GM21381 (cell line): ENCODE measurements at regions not wholly inside any gene's neighbourhood (a gene's known extent, or its start where the extent isn't known, plus 50 kb on each side); places are given as distances from the start of the nearest gene placed in this dataset.
A peak's percentile ranks its signal among the peaks of the same experiment; 100 is the strongest.
"Not testable (repeated sequence)": the region's sequence is repeated elsewhere in the genome, so short reads cannot be mapped to it uniquely, and the experiment has no call there.

Experiments
- ATAC-seq: cut with Tn5 transposase; IDR thresholded peaks from one replicate; pipeline ENCODE4 v1.9.1; 2021; ENCODE audit warnings: mild to moderate bottlenecking, moderate library complexity; ENCODE audit not compliant: unreplicated experiment

DNA sequence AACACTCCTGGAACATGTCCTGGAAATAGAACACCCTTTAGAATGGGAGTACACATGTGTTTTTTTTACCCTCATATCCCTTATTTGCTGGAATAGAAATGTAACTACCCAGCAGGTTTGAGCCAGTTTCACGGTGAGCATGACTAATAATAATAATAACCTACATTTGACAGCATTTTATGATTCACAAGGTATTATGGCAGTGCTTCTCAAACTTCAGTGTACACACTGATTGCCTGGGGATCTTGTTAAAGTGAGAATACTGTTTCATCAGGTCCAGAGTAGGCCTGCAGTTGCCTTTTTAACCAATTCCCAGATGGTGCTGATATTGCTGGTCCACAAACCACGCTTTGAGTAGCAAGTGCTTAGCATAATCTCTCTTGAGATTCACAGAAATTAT, 63.9 kb downstream of the NFKBIZ start:
- ATAC-seq: no peak

DNA sequence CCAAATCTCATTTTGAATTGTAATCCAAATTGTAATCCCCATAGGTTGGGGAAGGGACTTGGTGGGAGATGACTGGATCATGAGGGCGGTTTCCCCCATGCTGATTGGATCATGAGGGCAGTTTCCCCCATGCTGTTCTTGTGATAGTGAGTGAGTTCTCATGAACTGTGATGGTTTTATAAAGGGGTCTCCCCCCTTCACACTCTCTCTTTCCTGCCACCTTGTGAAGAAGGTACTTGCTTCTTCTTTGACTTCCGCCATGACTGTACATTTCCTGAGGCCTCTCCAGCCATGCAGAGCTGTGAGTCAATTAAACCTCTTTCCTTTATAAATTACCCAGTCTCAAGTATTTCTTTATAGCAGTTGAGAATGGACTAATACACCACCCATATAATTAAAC, 68.4 kb downstream of the NFKBIZ start:
- ATAC-seq: not testable (repeated sequence)

DNA sequence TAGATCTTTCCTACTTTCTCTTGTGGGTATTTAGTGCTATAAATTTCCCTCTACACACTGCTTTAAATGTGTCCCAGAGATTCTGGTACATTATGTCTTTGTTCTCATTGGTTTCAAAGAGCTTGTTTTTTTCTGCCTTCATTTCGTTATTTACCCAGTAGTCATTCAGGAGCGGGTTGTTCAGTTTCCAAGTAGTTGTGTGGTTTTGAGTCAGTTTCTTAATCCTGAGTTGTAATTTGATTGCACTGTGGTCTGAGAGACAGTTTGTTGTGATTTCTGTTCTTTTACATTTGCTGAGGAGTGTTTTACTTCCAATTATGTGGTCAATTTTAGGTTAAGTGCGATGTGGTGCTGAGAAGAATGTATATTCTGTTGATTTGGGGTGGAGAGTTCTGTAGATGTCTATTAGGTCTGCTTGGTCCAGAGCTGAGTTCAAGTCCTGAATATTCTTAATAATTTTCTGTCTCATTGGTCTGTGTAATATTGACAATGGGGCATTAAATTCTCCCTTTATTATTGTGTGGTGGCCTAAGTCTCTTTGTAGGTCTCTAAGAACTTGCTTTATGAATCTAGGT, 72.9 kb downstream of the NFKBIZ start:
- ATAC-seq: not testable (repeated sequence)

DNA sequence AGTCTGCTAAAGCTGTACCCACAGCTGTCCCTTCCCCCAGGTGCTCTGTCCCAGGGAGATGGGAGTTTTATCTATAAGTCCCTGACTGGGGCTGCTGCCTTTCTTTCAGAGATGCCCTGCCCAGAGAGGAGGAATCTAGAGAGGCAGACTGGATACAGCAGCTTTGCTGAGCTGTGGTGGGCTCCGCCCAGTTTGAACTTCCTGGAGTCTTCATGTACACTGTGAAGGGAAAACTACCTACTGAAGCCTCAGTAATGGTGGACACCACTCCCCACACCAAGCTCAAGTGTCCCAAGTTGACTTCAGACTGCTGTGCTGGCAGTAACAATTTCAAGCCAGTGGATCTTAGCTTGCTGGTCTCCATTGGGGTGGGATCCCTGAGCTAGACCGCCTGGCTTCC, 75.3 kb downstream of the NFKBIZ start:
- ATAC-seq: not testable (repeated sequence)

DNA sequence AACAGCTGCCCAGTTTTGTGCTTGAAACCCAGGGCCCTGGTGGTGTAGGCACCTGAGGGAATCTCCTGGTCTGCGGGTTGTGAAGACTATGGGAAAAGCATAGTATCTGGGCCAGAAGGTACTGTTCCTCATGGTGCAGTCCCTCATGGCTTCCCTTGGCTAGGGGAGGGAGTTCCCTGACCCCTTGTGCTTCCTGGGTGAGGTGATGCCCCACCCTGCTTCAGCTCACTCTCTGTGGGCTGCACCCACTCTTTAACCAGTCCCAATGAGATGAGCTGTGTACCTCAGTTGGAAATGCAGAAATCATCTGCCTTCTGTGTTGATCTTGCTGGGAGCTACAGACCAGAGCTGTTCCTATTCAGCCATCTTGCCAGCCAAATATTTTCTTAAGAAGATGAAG, 75.8 kb downstream of the NFKBIZ start:
- not testable (repeated sequence) for ATAC-seq

DNA sequence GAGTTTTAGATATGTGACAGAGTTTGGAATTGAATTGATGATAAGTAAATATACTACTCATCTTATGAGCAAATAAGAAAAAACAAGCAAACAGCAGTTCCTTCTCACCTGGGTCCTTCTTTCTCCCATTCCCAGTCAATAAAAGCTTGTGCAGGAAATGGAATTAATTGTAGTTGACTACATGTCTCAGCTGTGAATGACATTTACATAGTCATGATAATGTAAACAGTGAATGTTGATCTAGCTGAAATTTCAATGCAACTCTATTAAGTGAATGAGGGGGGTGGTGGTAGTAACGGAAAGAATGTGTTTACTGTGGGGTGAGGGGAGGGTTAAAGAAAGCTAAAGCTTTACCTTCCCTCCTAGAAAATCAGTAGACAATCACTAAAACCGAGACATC, 76.2 kb downstream of the NFKBIZ start:
- no peak for ATAC-seq

DNA sequence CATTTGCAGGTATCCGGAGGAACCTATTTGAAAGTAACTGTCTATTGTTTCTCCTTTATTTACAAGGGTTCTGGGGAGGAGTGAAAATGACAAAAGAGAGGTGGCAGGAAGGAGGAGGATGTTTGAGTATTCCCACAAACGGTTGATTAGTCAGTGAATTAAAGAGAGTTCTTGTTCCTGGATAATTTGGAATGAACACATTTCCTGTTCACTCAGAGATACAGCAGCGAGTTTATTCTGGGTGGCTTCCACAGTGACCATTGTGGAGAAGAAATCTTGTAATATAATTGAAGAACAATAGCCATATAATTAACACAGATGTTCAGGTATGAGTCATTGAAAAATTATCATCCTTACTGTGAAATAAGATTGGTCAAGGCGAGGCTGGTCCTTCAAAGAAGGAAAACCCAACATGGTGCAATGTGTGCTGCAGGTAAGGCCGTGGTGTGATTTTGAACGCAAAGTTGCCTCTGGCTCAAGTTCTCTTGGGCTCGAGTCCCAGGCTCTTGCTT, 77.3 kb downstream of the NFKBIZ start:
- no peak for ATAC-seq

DNA sequence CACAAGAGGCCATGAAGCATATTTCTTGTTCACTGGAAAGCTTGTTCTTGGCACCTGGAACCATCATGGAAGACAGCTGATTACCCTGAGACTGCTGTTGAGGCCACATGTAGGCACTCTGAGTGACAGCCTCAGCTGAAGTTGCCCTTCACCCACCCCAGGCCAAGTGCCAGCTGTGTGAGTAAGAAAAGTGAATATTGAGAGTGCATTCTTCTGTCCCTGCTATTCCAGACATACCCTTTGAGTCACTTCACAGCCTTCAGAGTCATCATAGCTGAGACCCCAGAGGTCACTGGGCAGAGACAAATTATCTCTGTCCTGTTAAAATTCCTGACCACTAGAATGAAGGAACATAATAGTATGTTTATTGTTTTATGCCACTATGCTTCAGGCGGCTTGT, 79.6 kb downstream of the NFKBIZ start:
- no peak for ATAC-seq

DNA sequence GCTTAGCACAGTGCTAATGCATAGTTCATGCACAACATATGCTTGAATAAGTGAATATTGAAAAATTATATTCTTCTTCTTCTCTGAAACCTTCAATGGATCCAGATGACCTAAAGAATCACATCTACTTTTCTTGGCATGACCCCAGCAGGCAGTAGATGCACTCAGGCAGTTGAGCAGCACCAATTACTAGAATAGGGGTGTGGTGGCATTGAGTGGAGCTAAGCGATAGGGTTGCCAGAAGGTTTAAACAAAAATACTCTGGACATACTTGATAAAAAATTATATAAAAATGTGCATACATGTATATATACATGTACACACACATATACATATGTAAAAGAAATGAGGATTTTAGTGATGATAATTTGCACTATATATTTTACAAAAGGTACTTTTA, 81.8 kb downstream of the NFKBIZ start:
- no peak for ATAC-seq

DNA sequence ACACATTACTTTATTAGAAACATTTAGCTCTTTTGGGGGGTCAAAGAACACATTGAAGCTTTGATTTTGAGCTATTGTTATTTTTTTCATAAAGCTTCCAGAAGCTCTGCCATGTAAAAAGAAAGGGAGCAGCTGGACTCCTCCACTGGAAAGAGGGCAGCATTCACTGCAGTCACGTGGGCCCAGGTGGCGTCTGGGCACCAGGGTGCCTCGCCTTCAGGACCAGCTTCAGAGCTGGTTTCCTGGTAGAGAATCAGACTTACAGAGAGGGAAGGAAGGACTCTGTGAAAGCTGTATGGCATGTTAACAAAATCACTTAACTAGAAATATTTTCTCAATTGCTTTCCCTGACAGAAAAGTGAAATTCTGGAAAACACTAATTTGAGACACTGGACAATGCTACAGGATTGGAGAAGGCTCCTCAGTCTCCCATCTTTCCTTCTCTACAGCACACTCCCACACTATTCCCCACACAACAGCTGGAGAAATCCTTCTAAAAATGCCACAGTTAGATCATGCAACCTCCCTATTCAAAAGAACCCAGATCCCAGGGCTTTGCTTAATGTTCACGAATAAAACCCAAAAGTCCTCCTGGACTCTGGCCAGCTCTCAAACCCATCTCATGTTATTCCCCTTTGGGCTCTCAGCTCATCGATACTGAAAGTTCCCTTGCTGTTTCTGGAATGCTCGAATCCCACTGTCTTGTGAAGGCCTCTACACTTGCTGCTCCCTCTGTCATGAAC, 83.2 kb downstream of the NFKBIZ start:
- no peak for ATAC-seq

DNA sequence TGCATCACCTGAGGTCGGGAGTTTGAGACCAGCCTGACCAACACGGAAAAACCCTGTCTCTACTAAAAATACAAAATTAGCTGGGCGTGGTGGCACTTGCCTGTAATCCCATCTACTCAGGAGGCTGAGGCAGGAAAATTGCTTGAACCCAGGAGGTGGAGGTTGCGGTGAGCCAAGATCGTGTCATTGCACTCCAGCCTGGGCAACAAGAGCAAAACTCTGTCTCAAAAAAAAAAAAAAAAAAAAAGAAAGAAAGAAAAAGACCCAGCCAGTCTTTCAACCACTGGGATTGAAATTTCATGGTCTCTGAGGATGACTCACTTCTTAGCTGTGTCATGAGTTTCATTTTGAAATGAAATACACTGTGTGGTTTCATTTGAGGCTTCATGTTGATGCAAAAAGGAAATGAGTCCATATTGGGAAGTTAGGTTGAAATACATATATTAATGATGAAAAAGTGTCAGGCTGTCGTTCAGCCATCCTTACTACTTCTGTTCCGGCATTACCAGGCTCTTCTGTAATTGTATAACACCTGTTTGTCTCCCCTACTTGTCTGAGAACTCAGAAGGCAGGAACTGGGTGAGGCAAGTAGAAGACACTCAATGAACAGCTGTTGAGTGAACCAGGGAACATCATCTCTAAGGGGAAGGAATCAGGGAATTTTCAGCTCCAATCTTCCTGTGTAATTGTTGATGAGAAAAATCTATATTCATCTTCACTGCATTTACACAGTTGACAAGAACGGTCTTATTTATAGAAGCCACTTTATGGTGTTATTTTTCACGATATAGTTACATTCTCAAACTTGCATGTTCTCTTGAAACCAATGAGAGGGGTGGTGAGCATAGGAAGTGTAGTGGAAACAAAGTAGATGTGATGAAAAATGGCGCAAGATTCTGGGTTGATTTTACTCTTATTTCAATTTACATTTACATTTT, 87.4 kb downstream of the NFKBIZ start:
- ATAC-seq: peak; percentile 81

DNA sequence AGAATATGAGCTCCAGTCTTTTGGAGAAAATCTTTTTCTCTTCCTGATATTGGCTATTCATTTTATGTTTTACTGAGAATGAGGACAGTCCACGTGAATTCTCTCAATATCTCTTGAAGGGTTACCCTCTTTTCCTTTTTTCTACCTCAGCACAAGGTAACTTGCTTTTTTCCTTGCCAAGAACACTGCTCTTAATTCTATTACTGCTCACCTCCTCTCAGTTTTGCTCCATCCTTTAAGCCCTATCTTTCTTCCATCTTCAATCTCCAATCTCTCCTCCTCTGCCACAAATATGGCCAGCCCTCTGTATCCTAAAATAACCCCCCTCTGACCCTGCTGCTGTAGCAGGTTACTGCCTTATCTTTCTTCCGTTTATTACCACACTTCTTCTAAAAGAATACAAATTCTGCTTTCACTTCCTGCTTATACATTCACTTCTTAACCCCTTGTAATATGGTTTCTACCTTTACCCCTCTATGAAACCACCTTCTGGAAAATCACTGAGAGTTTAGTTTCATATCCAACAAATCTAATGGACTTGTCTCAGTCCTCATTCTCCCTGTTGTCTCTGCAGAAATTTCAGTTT, 89.0 kb downstream of the NFKBIZ start:
- peak; percentile 37 for ATAC-seq

DNA sequence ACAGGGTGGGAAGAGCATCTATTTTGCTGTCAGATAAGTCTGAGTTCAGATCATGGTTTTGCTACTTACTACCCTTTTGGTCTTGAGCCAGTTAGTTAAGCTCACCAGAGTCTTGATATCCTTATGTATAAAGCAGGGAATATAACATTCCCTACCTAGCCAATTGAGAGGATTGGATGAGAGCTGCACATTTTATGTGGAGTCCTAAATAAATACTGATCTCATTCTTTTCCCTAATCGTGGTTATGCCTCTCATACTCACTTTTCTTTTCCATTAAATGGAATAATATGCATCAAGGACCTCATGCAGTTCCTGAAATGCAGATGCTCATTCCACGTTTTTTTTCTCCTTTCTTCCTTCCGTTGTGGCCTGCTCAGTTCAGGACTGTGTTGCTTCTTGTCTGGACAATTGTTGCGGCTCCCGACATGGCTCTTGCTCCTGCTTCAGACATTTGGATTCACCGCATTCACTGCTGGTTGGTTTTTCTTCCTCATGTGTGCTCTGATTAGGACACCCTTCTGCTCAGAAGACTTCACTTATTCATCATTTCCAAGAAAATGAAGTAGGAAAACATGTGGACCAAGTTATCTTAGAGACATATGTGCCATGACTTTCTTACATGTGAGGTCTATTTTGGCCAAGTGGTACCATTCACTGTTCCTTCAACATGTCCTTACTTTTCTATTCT, 90.2 kb downstream of the NFKBIZ start:
- ATAC-seq: no peak

DNA sequence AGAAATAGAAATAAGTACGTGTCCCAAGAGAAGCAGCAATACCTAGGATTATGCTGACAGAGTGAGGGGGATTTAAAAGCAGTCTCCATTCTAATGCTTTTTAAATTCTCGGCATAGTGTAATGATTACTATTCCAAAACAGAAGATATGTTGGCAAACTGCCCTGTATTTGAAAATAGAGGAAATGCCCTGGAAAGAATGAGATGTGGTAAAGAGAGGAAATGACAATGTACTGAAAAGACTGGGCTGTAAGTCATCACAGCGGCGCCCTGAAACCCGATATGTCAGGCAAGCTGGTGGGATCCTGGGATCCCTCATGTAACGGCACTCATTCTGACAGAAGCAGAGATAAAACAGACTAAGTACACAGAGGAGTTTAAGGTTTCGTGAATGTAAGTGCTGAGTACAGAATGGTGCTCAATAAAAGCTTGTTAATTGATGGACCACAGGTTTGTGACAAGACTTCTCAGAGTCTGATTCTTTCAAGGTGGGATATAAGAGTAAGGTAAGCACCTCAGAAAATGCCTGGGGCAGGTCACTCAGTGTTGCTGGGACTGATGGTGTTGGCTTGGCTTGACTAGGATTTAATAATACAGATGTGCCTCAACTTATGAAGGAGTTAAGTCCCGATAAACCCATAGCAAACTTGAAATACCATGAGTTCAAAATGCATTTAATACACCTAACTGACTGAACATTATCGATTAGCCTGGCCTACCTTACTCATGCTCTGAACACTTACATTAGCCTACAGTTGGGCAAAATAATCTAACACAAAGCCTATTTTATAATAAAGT, 91.4 kb downstream of the NFKBIZ start:
- ATAC-seq: no peak

DNA sequence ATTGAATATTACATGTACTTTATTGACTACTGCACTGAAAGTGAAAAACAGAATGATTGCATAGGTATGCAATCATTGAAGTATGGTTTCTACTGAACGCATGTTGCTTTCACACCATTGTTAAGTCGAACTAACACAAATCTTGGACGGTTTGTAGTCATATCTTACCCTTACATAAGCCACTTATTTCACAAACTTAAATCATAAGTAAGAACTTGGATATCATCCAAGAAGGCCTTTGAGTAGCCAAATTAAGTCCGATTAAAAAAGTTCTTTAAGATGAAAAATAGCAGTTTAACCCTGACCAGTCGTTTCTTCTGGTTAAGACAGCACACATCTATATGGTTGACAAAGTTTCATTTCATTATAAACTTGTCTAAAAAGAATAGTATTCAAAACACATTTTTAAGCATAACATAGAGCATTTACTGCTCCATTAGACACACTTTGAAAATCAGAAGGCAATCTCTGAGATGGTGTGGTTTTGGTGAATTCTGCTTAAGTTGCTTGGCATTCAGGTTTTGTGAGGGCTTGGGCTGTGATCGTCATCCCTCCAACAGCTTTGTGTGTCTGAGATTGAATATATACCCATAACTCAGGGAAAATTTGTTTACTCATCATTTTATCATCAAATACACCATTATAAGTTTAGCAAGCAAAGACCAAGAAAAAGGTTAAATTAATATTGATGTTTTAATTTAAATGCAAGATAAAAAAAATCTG, 92.2 kb downstream of the NFKBIZ start:
- ATAC-seq: no peak

DNA sequence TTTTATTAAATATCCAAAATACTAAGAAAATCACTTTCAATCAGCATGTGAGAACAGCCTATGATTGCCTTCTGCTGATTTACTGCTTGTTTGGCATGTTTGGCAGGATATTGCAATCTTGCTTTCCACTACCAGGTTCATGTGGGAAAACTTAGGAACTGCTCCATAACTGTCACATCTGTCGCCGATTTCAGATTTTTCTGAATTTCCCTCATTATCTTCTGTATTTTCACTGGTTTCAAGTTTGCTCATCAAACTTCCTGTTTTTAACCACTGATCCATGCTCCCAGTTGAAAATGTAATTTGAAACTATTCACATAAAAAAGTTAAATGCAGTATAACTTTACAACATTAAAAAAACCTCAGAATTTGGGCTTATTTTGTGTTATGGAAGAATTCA, 93.0 kb downstream of the NFKBIZ start:
- no peak for ATAC-seq

DNA sequence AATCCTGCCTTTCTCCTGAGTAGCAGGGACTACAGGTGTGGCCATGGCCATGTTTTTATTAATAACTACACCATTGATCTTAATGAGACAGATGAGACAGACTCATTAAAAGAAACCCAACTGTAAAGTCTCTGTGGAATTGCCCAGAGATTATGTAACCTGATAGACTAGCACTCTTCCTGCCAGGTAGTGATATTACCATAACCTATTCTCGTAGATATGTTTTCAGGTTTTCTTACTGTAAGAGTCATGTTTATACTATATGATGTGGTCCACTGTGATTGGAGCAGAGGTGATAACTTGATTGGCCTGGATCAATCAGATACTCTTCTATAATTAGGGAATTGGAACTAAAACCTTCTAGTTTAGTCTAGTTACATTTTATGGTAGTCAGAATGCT, 93.7 kb downstream of the NFKBIZ start:
- ATAC-seq: no peak

DNA sequence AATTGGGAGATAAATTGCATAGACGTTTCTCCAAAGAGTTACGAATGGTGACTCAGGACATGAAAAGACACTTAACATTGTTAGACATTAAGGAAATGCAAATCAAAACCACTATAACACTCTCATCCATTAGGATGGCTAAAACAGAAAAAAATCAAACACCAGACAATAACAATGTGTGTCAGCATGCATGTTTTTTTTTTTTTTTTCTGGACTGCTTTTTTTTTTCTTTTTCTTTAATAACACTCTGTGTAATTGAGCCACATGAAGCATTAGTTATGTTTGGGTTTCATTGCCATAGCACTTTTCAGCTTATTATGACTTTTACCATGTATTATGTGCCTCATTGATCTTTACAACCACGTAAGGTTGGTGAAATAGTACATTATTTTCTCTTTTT, 95.0 kb downstream of the NFKBIZ start:
- no peak for ATAC-seq

DNA sequence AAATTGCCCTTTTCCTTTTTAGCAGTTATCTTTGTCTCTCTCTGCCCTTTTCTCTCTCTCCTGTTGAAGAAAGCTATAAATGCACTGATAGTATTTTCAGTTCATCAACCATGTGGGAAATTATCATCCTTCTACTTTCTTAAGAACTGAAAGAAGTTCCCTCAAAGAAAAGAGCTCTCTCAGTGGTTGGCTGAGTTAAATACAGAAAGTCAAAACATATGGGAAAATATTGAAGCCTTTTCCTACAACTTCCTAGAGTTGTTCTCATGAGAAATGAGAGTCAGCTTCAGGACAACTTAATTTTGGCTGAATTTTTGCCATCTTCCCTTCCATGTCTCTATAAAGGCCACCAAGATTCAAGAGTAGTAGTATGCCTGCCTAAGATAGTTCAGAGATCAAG, 96.7 kb downstream of the NFKBIZ start:
- ATAC-seq: no peak
